ENCODE measurements at regions not wholly inside any gene's neighbourhood (a gene's known extent, or its start where the extent isn't known, plus 50 kb on each side); places are given as distances from the start of the nearest gene placed in this dataset.

DNA sequence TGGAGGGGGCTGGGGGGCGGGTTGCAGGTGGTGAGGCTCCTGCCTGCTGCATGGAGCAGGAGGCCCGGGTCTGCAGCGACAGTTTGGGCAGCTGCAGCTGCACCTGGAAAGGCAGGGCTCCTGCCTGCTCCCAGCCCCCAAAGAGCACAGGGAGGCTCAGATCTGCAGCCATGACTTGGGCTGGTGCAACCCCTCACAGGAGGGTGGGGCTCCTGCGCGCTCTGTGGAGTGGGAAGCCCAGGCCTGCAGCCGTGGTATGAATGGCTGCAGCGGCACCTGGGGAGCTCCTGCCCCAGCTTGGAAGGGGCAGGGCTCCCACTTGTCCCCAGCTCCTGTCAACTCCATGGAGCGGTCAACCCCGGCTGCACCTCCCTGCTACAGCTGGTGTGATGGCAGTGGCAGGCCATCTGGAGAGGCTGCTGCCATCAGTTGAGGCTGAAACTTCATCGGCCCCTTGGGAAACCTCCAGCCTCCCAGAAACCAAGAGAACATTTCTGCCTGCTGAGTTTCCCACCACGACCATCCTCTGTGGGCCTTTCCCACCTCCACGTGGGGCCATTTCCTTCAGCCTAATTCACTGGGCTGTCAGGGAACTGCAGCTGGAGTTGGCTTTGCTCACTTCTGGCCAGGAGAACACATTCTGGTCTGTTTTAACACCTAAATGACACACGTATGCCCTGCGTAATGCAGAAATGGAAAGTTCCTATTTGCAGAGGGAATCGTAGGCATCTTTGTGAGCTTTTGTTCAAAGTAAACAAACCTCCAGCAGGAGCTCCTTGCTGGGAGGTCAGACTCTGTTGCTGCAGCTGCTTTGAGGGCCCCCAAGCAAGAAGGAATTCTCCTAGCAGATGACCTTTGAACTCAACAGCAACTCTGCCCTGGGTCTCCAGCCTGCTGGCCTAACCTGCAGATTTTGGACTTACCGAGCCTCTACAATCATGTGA lies 429.0 kb downstream of the PREX1 start (continued):
- TF ChIP-seq ZBTB8A (CRISPR knock-in tag; IDR thresholded peaks at IDR 0.05; ENCODE audit: borderline replicate concordance, low read depth) (no peak), HNF4A (CRISPR knock-in tag; IDR thresholded peaks at IDR 0.05) (peak; percentile 90), ZNF766 (CRISPR knock-in tag; IDR thresholded peaks at IDR 0.05; ENCODE audit: borderline replicate concordance) (0 out of 2 replicates have a peak, but pooled peaks have one; percentile 71), ZFP90 (CRISPR knock-in tag; IDR thresholded peaks at IDR 0.05; ENCODE audit: borderline replicate concordance) (peak; percentile 78; the same call in 1 of the 2 replicates), FOXA1 (IDR thresholded peaks at IDR 0.05) (no peak), FOXA1 (CRISPR knock-in tag; IDR thresholded peaks at IDR 0.05) (peak; percentile 58; the same call in 1 of the 2 replicates), ZNF768 (CRISPR knock-in tag; IDR thresholded peaks at IDR 0.05) (peak; percentile 59; the same call in 1 of the 2 replicates), MYC (CRISPR knock-in tag; IDR thresholded peaks at IDR 0.05; ENCODE audit: borderline replicate concordance) (peak; percentile 37; the same call in 1 of the 2 replicates), ZNF121 (CRISPR knock-in tag; IDR thresholded peaks at IDR 0.05) (no peak), ZNF383 (CRISPR knock-in tag; IDR thresholded peaks at IDR 0.05; ENCODE audit: borderline replicate concordance) (peak; percentile 34; the same call in 1 of the 2 replicates), KLF16 (CRISPR knock-in tag; IDR thresholded peaks at IDR 0.05) (no peak), ZFP36L2 (CRISPR knock-in tag; IDR thresholded peaks at IDR 0.05) (no peak), ZNF709 (CRISPR knock-in tag; IDR thresholded peaks at IDR 0.05) (0 out of 2 replicates have a peak, but pooled peaks have one; percentile 62)
- TF ChIP-seq, protein P1, sequence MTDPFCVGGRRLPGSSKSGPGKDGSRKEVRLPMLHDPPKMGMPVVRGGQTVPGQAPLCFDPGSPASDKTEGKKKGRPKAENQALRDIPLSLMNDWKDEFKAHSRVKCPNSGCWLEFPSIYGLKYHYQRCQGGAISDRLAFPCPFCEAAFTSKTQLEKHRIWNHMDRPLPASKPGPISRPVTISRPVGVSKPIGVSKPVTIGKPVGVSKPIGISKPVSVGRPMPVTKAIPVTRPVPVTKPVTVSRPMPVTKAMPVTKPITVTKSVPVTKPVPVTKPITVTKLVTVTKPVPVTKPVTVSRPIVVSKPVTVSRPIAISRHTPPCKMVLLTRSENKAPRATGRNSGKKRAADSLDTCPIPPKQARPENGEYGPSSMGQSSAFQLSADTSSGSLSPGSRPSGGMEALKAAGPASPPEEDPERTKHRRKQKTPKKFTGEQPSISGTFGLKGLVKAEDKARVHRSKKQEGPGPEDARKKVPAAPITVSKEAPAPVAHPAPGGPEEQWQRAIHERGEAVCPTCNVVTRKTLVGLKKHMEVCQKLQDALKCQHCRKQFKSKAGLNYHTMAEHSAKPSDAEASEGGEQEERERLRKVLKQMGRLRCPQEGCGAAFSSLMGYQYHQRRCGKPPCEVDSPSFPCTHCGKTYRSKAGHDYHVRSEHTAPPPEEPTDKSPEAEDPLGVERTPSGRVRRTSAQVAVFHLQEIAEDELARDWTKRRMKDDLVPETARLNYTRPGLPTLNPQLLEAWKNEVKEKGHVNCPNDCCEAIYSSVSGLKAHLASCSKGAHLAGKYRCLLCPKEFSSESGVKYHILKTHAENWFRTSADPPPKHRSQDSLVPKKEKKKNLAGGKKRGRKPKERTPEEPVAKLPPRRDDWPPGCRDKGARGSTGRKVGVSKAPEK (CRISPR knock-in tag; IDR thresholded peaks at IDR 0.05; ENCODE audit: borderline replicate concordance) = peak; percentile 81; the same call in 1 of the 2 replicates
- TF ChIP-seq, protein P2, sequence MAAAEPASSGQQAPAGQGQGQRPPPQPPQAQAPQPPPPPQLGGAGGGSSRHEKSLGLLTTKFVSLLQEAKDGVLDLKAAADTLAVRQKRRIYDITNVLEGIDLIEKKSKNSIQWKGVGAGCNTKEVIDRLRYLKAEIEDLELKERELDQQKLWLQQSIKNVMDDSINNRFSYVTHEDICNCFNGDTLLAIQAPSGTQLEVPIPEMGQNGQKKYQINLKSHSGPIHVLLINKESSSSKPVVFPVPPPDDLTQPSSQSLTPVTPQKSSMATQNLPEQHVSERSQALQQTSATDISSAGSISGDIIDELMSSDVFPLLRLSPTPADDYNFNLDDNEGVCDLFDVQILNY (CRISPR knock-in tag; conservative IDR thresholded peaks at IDR 0.05) = 0 out of 2 replicates have a peak, but pooled peaks have one; percentile 19
- TF ChIP-seq, protein P3, sequence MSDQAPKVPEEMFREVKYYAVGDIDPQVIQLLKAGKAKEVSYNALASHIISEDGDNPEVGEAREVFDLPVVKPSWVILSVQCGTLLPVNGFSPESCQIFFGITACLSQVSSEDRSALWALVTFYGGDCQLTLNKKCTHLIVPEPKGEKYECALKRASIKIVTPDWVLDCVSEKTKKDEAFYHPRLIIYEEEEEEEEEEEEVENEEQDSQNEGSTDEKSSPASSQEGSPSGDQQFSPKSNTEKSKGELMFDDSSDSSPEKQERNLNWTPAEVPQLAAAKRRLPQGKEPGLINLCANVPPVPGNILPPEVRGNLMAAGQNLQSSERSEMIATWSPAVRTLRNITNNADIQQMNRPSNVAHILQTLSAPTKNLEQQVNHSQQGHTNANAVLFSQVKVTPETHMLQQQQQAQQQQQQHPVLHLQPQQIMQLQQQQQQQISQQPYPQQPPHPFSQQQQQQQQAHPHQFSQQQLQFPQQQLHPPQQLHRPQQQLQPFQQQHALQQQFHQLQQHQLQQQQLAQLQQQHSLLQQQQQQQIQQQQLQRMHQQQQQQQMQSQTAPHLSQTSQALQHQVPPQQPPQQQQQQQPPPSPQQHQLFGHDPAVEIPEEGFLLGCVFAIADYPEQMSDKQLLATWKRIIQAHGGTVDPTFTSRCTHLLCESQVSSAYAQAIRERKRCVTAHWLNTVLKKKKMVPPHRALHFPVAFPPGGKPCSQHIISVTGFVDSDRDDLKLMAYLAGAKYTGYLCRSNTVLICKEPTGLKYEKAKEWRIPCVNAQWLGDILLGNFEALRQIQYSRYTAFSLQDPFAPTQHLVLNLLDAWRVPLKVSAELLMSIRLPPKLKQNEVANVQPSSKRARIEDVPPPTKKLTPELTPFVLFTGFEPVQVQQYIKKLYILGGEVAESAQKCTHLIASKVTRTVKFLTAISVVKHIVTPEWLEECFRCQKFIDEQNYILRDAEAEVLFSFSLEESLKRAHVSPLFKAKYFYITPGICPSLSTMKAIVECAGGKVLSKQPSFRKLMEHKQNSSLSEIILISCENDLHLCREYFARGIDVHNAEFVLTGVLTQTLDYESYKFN (CRISPR knock-in tag; conservative IDR thresholded peaks at IDR 0.05) = peak; percentile 76
- TF ChIP-seq, protein P4, sequence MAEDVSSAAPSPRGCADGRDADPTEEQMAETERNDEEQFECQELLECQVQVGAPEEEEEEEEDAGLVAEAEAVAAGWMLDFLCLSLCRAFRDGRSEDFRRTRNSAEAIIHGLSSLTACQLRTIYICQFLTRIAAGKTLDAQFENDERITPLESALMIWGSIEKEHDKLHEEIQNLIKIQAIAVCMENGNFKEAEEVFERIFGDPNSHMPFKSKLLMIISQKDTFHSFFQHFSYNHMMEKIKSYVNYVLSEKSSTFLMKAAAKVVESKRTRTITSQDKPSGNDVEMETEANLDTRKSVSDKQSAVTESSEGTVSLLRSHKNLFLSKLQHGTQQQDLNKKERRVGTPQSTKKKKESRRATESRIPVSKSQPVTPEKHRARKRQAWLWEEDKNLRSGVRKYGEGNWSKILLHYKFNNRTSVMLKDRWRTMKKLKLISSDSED (CRISPR knock-in tag; IDR thresholded peaks at IDR 0.05) = no peak
- TF ChIP-seq, protein P5, sequence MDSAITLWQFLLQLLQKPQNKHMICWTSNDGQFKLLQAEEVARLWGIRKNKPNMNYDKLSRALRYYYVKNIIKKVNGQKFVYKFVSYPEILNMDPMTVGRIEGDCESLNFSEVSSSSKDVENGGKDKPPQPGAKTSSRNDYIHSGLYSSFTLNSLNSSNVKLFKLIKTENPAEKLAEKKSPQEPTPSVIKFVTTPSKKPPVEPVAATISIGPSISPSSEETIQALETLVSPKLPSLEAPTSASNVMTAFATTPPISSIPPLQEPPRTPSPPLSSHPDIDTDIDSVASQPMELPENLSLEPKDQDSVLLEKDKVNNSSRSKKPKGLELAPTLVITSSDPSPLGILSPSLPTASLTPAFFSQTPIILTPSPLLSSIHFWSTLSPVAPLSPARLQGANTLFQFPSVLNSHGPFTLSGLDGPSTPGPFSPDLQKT (CRISPR knock-in tag; IDR thresholded peaks at IDR 0.05; ENCODE audit: borderline replicate concordance) = no peak
